Parathyroid adenoma (tissue), 2 donors: ENCODE measurements at regions not wholly inside any gene's neighbourhood (a gene's known extent, or its start where the extent isn't known, plus 50 kb on each side); places are given as distances from the start of the nearest gene placed in this dataset.

Experiments
- H2AFZ ChIP-seq: fragments of 300-600 bp; sonication (generic); one replicate; pipeline ENCODE4 v1.7.0; 2017; ENCODE audit warnings: antibody characterized with exemption, mild to moderate bottlenecking
- H3K27ac ChIP-seq: fragments of 300-600 bp; sonication (generic); one replicate; pipeline ENCODE4 v1.7.0; 2017
- H3K27me3 ChIP-seq: fragments of 300-600 bp; sonication (generic); one replicate; pipeline ENCODE4 v1.7.0; 2017; ENCODE audit warnings: low read length; ENCODE audit not compliant: control insufficient read depth, insufficient read depth
- H3K36me3 ChIP-seq: fragments of 300-600 bp; sonication (generic); one replicate; pipeline ENCODE4 v1.7.0; 2017; ENCODE audit warnings: low read length; ENCODE audit not compliant: control insufficient read depth, insufficient read depth
- H3K4me1 ChIP-seq: fragments of 300-600 bp; sonication (generic); one replicate; pipeline ENCODE4 v1.7.0; 2017; ENCODE audit warnings: control low read depth
- H3K4me2 ChIP-seq: fragments of 300-600 bp; sonication (generic); one replicate; pipeline ENCODE4 v1.7.0; 2017; ENCODE audit warnings: low read length
- H3K4me3 ChIP-seq: fragments of 300-600 bp; sonication (generic); one replicate; pipeline ENCODE4 v1.7.0; 2017; ENCODE audit warnings: low read depth, low read length
- H3K79me2 ChIP-seq: fragments of 300-600 bp; sonication (generic); one replicate; pipeline ENCODE4 v1.7.0; 2017; ENCODE audit warnings: control low read depth
- H3K9ac ChIP-seq: fragments of 300-600 bp; sonication (generic); one replicate; pipeline ENCODE4 v1.7.0; 2017; ENCODE audit warnings: mild to moderate bottlenecking
- H3K9me3 ChIP-seq: fragments of 300-600 bp; sonication (generic); one replicate; pipeline ENCODE4 v1.7.0; 2017; ENCODE audit warnings: low read length; ENCODE audit not compliant: control insufficient read depth
- CTCF ChIP-seq: fragments of 300-600 bp; sonication (generic); IDR thresholded peaks from one replicate; pipeline ENCODE4 v1.7.0; 2017; ENCODE audit warnings: antibody characterized with exemption, mild to moderate bottlenecking
- donor health status: primary hyperparathyroidism.

GRCh38 chr1:10900251-10900651, 103.8 kb upstream of the CASZ1 start:
- H3K4me3 ChIP-seq, result no peak overlapping the region
- no peaks in the 10 kb centered on the region for H3K4me1 ChIP-seq

GRCh38 chr1:10900691-10901090, 104.2 kb upstream of the CASZ1 start:
- Histone ChIP-seq H3K36me3 (no peaks in the 10 kb centered on the region), H3K4me3 (no peak overlapping the region), H3K27ac (no peak overlapping the region), H2AFZ (no peak overlapping the region), H3K9ac (no peak overlapping the region), H3K4me2 (no peak overlapping the region), H3K27me3 (peaks cover 4% of the 10 kb centered on the region), H3K9me3 (no peaks in the 10 kb centered on the region), H3K79me2 (no peaks in the 10 kb centered on the region), H3K4me1 (no peaks in the 10 kb centered on the region)
- TF ChIP-seq CTCF, result no peak

More at GRCh38 chr1:10900251-10900651, 103.8 kb upstream of the CASZ1 start:
- Histone ChIP-seq H3K27ac (no peak overlapping the region), H3K9ac (no peak overlapping the region), H2AFZ (no peak overlapping the region), H3K79me2 (no peaks in the 10 kb centered on the region), H3K36me3 (no peaks in the 10 kb centered on the region), H3K4me2 (no peak overlapping the region), H3K9me3 (no peaks in the 10 kb centered on the region), H3K27me3 (peaks cover 4% of the 10 kb centered on the region)
- TF ChIP-seq CTCF, result no peak

GRCh38 chr1:10901091-10901890, 104.8 kb upstream of the CASZ1 start:
- Histone ChIP-seq H3K27ac (no peak overlapping the region), H3K9me3 (no peaks in the 10 kb centered on the region), H3K4me3 (no peak overlapping the region), H3K9ac (no peak overlapping the region), H3K27me3 (peaks cover 4% of the 10 kb centered on the region), H2AFZ (no peak overlapping the region), H3K79me2 (no peaks in the 10 kb centered on the region), H3K4me1 (no peaks in the 10 kb centered on the region), H3K4me2 (no peak overlapping the region), H3K36me3 (no peaks in the 10 kb centered on the region)
- no peak for TF ChIP-seq CTCF

GRCh38 chr1:10901891-10902805, 105.7 kb upstream of the CASZ1 start:
- no peak overlapping the region for H3K9ac ChIP-seq
- no peak overlapping the region for H3K4me2 ChIP-seq
- no peaks in the 10 kb centered on the region for H3K9me3 ChIP-seq
- no peaks in the 10 kb centered on the region for H3K79me2 ChIP-seq
- no peak overlapping the region for H2AFZ ChIP-seq
- no peak for TF ChIP-seq CTCF
- no peak overlapping the region for H3K4me3 ChIP-seq
- no peaks in the 10 kb centered on the region for H3K4me1 ChIP-seq
- H3K36me3 ChIP-seq, result no peaks in the 10 kb centered on the region
- H3K27ac ChIP-seq, result no peak overlapping the region
- H3K27me3 ChIP-seq, result peaks cover 4% of the 10 kb centered on the region
